ENCODE measurements at regions not wholly inside any gene's neighbourhood (a gene's known extent, or its start where the extent isn't known, plus 50 kb on each side); places are given as distances from the start of the nearest gene placed in this dataset.

- no peaks in the 10 kb centered on the region for H3K9me3 Mint-ChIP-seq
- no peak overlapping the region for H3K4me3 Mint-ChIP-seq
- H3K4me1 Mint-ChIP-seq = peaks cover 15% of the 10 kb centered on the region
- H3K27me3 Mint-ChIP-seq (ENCODE audit: low read depth) = no peaks in the 10 kb centered on the region
- no peak for DNase-seq (ENCODE audit: low spot score in 2 of 2, unreplicated experiment in 2 of 2)
- no peak for TF ChIP-seq CTCF (IDR thresholded peaks at IDR 0.05; ENCODE audit: unreplicated experiment)
- no peak overlapping the region for H3K27ac Mint-ChIP-seq
- H3K36me3 Mint-ChIP-seq = no peaks in the 10 kb centered on the region
These were observed 574.8 kb downstream of the HACE1 start for GRCh38 chr6:104284872-104285271.

GRCh38 chr6:104282581-104282980 is 577.1 kb downstream of the HACE1 start:
- DNase-seq (ENCODE audit: low spot score in 2 of 2, unreplicated experiment in 2 of 2) = no peak
- no peaks in the 10 kb centered on the region for H3K36me3 Mint-ChIP-seq
- no peak overlapping the region for H3K4me3 Mint-ChIP-seq
- H3K27ac Mint-ChIP-seq = no peak overlapping the region
- no peaks in the 10 kb centered on the region for H3K9me3 Mint-ChIP-seq
- no peaks in the 10 kb centered on the region for H3K27me3 Mint-ChIP-seq (ENCODE audit: low read depth)
- H3K4me1 Mint-ChIP-seq = peaks cover 15% of the 10 kb centered on the region
- TF ChIP-seq CTCF (IDR thresholded peaks at IDR 0.05; ENCODE audit: unreplicated experiment) = no peak

- no peak for DNase-seq (ENCODE audit: low spot score in 2 of 2, unreplicated experiment in 2 of 2)
- H3K9me3 Mint-ChIP-seq = peaks cover 10% of the 10 kb centered on the region
- no peak overlapping the region for H3K27ac Mint-ChIP-seq
- TF ChIP-seq CTCF (IDR thresholded peaks at IDR 0.05; ENCODE audit: unreplicated experiment) = no peak
- no peak overlapping the region for H3K4me3 Mint-ChIP-seq
- no peaks in the 10 kb centered on the region for H3K36me3 Mint-ChIP-seq
- no peaks in the 10 kb centered on the region for H3K27me3 Mint-ChIP-seq (ENCODE audit: low read depth)
- peaks cover 9% of the 10 kb centered on the region for H3K4me1 Mint-ChIP-seq
These were observed 578.3 kb downstream of the HACE1 start for GRCh38 chr6:104281370-104281769.

GRCh38 chr6:104268389-104268788 is 591.3 kb downstream of the HACE1 start:
- no peak for TF ChIP-seq CTCF (IDR thresholded peaks at IDR 0.05; ENCODE audit: unreplicated experiment)
- Mint-ChIP-seq H3K27me3 (ENCODE audit: low read depth) (no peaks in the 10 kb centered on the region), H3K27ac (no peak overlapping the region), H3K4me1 (no peaks in the 10 kb centered on the region), H3K4me3 (no peak overlapping the region), H3K9me3 (peaks cover 14% of the 10 kb centered on the region), H3K36me3 (no peaks in the 10 kb centered on the region)
- no peak for DNase-seq (ENCODE audit: low spot score in 2 of 2, unreplicated experiment in 2 of 2)

- no peaks in the 10 kb centered on the region for H3K4me1 Mint-ChIP-seq
- no peak for DNase-seq (ENCODE audit: low spot score in 2 of 2, unreplicated experiment in 2 of 2)
- no peak overlapping the region for H3K4me3 Mint-ChIP-seq
- H3K27ac Mint-ChIP-seq = no peak overlapping the region
- no peaks in the 10 kb centered on the region for H3K27me3 Mint-ChIP-seq (ENCODE audit: low read depth)
- TF ChIP-seq CTCF (IDR thresholded peaks at IDR 0.05; ENCODE audit: unreplicated experiment) = no peak
- H3K36me3 Mint-ChIP-seq = no peaks in the 10 kb centered on the region
- H3K9me3 Mint-ChIP-seq = peaks cover 10% of the 10 kb centered on the region
These were observed 592.8 kb downstream of the HACE1 start for GRCh38 chr6:104266922-104267321.

- peaks cover 31% of the 10 kb centered on the region for H3K4me1 Mint-ChIP-seq
- H3K9me3 Mint-ChIP-seq = no peaks in the 10 kb centered on the region
- H3K27ac Mint-ChIP-seq = no peak overlapping the region
- DNase-seq (ENCODE audit: low spot score in 2 of 2, unreplicated experiment in 2 of 2) = no peak
- H3K4me3 Mint-ChIP-seq = no peak overlapping the region
- no peaks in the 10 kb centered on the region for H3K36me3 Mint-ChIP-seq
- TF ChIP-seq CTCF (IDR thresholded peaks at IDR 0.05; ENCODE audit: unreplicated experiment) = no peak
- H3K27me3 Mint-ChIP-seq (ENCODE audit: low read depth) = no peaks in the 10 kb centered on the region
These were observed 603.1 kb downstream of the HACE1 start for GRCh38 chr6:104256646-104257045.
